OCI-LY7 (cell line): ENCODE measurements at regions not wholly inside any gene's neighbourhood (a gene's known extent, or its start where the extent isn't known, plus 50 kb on each side); places are given as distances from the start of the nearest gene placed in this dataset.

Experiments used
- BruUV-seq: library from RNA; stranded (reverse); fragments of 400-500 nt; replicated peaks from 2 replicates; lab custom pipeline; 2021; lab: Mats Ljungman, UMichigan
- CTCF ChIA-PET: fragments of 300-600 bp; sonication (Branson Sonifier 250); formaldehyde crosslinking; loops from one replicate; lab custom pipeline; 2022; ENCODE audit warnings: antibody characterized with exemption; ENCODE audit not compliant: unreplicated experiment; lab: Charles Lee
- POLR2A ChIA-PET: fragments of 300-600 bp; sonication (Branson Sonifier 250); formaldehyde crosslinking; loops from one replicate; lab custom pipeline; 2022; ENCODE audit warnings: antibody characterized with exemption; lab: Charles Lee
- DNase-seq: peaks from one replicate; pipeline ENCODE4 v3.0.0-alpha.2; 2015; ENCODE audit warnings: low spot score
- H2AFZ ChIP-seq: fragments of 200-600 bp; sonication (generic), shearing (Covaris generic); 2 replicates; pipeline ENCODE4 v1.6.1; 2014; ENCODE audit warnings: mild to moderate bottlenecking, antibody characterized with exemption, low read length, moderate library complexity
- H3K27ac ChIP-seq: fragments of 200-600 bp; sonication (generic); 2 replicates; pipeline ENCODE4 v1.5.1; 2014; ENCODE audit warnings: mixed run types, low read depth, mild to moderate bottlenecking, moderate library complexity, low read length, inconsistent platforms; ENCODE audit not compliant: poor library complexity, severe bottlenecking
- H3K36me3 ChIP-seq: fragments of 200-600 bp; sonication (generic); 2 replicates; pipeline ENCODE4 v1.6.1; 2014; ENCODE audit warnings: mild to moderate bottlenecking, antibody characterized with exemption, low read length, moderate library complexity, mixed read lengths; ENCODE audit not compliant: insufficient read depth
- H3K4me1 ChIP-seq: fragments of 200-600 bp; sonication (generic); 2 replicates; pipeline ENCODE4 v1.5.1; 2014; ENCODE audit warnings: mild to moderate bottlenecking, low read length; ENCODE audit not compliant: insufficient read depth, poor library complexity, severe bottlenecking
- H3K4me2 ChIP-seq: fragments of 200-600 bp; sonication (generic); 2 replicates; pipeline ENCODE4 v1.6.1; 2014; ENCODE audit warnings: mild to moderate bottlenecking, low read length
- H3K4me3 ChIP-seq: fragments of 200-600 bp; sonication (generic); 2 replicates; pipeline ENCODE4 v1.5.1; 2014; ENCODE audit warnings: mild to moderate bottlenecking, low read depth, low read length; ENCODE audit not compliant: poor library complexity, severe bottlenecking
- H3K79me2 ChIP-seq: fragments of 200-600 bp; sonication (generic); 2 replicates; pipeline ENCODE4 v1.6.1; 2016; ENCODE audit warnings: low read depth, mild to moderate bottlenecking, low read length, moderate library complexity, mixed read lengths; ENCODE audit not compliant: insufficient read depth
- H3K9me2 ChIP-seq: fragments of 200-600 bp; sonication (generic); 2 replicates; pipeline ENCODE4 v1.6.1; 2016; ENCODE audit warnings: mild to moderate bottlenecking, low read length, mixed read lengths; ENCODE audit not compliant: insufficient read depth
- H3K9me3 ChIP-seq: fragments of 200-600 bp; sonication (generic); 2 replicates; pipeline ENCODE4 v1.6.1; 2014; ENCODE audit warnings: mild to moderate bottlenecking, mixed run types, low read length, mixed read lengths
- H4K20me1 ChIP-seq: fragments of 200-600 bp; sonication (generic); 2 replicates; pipeline ENCODE4 v1.6.1; 2014; ENCODE audit warnings: mild to moderate bottlenecking, antibody characterized with exemption, low read length, moderate library complexity, mixed read lengths; ENCODE audit not compliant: insufficient read depth
- EZH2phosphoT487 ChIP-seq: fragments of 200-600 bp; sonication (generic); IDR thresholded peaks from 2 replicates; pipeline ENCODE4 v1.6.1; 2018; ENCODE audit warnings: low read depth, borderline replicate concordance, mild to moderate bottlenecking, mixed run types, antibody characterized with exemption, low read length, moderate library complexity, mixed read lengths
- intact Hi-C: fragments of 100-400 bp; cut with micrococcal nuclease; formaldehyde crosslinking; loops from one replicate; pipeline ENCODE4 v1.10.0; 2022; ENCODE audit not compliant: unreplicated experiment
- TF ChIP-seq, protein P1 (sequence below): fragments of 200-600 bp; sonication (generic); conservative IDR thresholded peaks from 2 replicates; pipeline ENCODE4 v1.5.1; 2014; ENCODE audit warnings: mild to moderate bottlenecking, antibody characterized with exemption, low read length, moderate library complexity, mixed read lengths

- Histone ChIP-seq H3K4me2 (no peak overlapping the region), H3K27ac (no peak overlapping the region), H3K4me3 (no peak overlapping the region), H3K9me2 (no peaks in the 10 kb centered on the region), H3K9me3 (no peaks in the 10 kb centered on the region), H3K36me3 (no peaks in the 10 kb centered on the region), H2AFZ (no peak overlapping the region), H4K20me1 (no peaks in the 10 kb centered on the region), H3K79me2 (no peaks in the 10 kb centered on the region), H3K4me1 (no peaks in the 10 kb centered on the region)
- TF ChIP-seq EZH2phosphoT487, result no peak
- TF ChIP-seq, protein P1, sequence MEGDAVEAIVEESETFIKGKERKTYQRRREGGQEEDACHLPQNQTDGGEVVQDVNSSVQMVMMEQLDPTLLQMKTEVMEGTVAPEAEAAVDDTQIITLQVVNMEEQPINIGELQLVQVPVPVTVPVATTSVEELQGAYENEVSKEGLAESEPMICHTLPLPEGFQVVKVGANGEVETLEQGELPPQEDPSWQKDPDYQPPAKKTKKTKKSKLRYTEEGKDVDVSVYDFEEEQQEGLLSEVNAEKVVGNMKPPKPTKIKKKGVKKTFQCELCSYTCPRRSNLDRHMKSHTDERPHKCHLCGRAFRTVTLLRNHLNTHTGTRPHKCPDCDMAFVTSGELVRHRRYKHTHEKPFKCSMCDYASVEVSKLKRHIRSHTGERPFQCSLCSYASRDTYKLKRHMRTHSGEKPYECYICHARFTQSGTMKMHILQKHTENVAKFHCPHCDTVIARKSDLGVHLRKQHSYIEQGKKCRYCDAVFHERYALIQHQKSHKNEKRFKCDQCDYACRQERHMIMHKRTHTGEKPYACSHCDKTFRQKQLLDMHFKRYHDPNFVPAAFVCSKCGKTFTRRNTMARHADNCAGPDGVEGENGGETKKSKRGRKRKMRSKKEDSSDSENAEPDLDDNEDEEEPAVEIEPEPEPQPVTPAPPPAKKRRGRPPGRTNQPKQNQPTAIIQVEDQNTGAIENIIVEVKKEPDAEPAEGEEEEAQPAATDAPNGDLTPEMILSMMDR, result no peak
- no peak for DNase-seq
- intact Hi-C loops, result no loop called here
- no TSS peak for BruUV-seq
- ChIA-PET POLR2A (no interaction called here), CTCF (no interaction called here)
Measured at GRCh38 chr3:132854856-132855535, 132.8 kb upstream of the NPHP3 start.

GRCh38 chr3:132847849-132848625, 125.8 kb upstream of the NPHP3 start:
- CTCF ChIA-PET, result no interaction called here
- no peak overlapping the region for H3K4me3 ChIP-seq
- no peak overlapping the region for H3K27ac ChIP-seq
- no peak overlapping the region for H2AFZ ChIP-seq
- H3K4me2 ChIP-seq, result no peak overlapping the region
- no peaks in the 10 kb centered on the region for H4K20me1 ChIP-seq
- H3K9me2 ChIP-seq, result no peaks in the 10 kb centered on the region
- BruUV-seq, result no TSS peak
- TF ChIP-seq, protein P1, result no peak
- no peak for TF ChIP-seq EZH2phosphoT487
- no peaks in the 10 kb centered on the region for H3K79me2 ChIP-seq
- no peaks in the 10 kb centered on the region for H3K4me1 ChIP-seq
- no peaks in the 10 kb centered on the region for H3K36me3 ChIP-seq
- POLR2A ChIA-PET, result interaction anchor here (0.6 kb wide), 1 partner anchor 15 kb away, joined by 6 read pairs; no protein-coding TSS in a partner anchor
- no peak for DNase-seq
- H3K9me3 ChIP-seq, result no peaks in the 10 kb centered on the region
- intact Hi-C loops, result no loop called here
